ENCODE measurements at regions not wholly inside any gene's neighbourhood (a gene's known extent, or its start where the extent isn't known, plus 50 kb on each side); places are given as distances from the start of the nearest gene placed in this dataset.
"Not testable (repeated sequence)": the region's sequence is repeated elsewhere in the genome, so short reads cannot be mapped to it uniquely, and the experiment has no call there.

DNA sequence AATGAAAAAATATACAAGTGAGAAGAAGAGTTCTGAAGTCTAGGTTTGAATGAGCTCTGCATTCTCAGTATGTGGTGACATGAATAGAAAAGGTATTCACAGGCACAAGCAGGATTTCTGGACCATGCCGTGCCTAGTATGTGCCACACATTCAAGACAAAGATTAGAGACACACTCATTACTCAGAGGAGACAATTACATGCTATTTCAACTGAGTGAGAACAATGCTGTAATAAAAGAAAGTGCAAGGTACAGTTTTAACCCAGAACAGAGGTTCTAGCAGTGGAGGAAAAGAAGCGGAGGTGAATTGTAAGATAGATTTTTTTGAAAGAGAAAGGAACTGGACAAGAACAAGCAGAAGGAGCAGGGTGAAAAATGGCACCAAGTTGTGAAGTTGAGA lies 121.0 kb upstream of the RASGEF1B start:
- Histone ChIP-seq H3K36me3 (no peaks in the 10 kb centered on the region), H3K9me3 (ENCODE audit: low read depth) (no peaks in the 10 kb centered on the region), H3K27ac (no peak overlapping the region), H3K4me3 (no peak overlapping the region), H3K27me3 (no peaks in the 10 kb centered on the region), H3K4me2 (no peak overlapping the region), H3F3A (ENCODE audit: low read depth) (no peaks in the 10 kb centered on the region), H4K20me1 (ENCODE audit: low read depth) (no peaks in the 10 kb centered on the region), H2AFZ (replicated peaks) (no peak overlapping the region), H3K4me1 (no peaks in the 10 kb centered on the region), H3K9ac (no peak overlapping the region), H3K79me2 (ENCODE audit: low read depth) (no peaks in the 10 kb centered on the region)
- Mint-ChIP-seq H3K27ac (no peak overlapping the region), H3K36me3 (no peaks in the 10 kb centered on the region), H3K27me3 (ENCODE audit: insufficient read depth, low read depth) (no peaks in the 10 kb centered on the region), H3K4me1 (peaks cover 8% of the 10 kb centered on the region), H3K9me3 (no peaks in the 10 kb centered on the region), H3K4me3 (no peak overlapping the region)
- TF ChIP-seq EZH2 (IDR thresholded peaks at IDR 0.05) (no peak), EZH2phosphoT487 (IDR thresholded peaks at IDR 0.05) (no peak)
- TF ChIP-seq, protein P1, sequence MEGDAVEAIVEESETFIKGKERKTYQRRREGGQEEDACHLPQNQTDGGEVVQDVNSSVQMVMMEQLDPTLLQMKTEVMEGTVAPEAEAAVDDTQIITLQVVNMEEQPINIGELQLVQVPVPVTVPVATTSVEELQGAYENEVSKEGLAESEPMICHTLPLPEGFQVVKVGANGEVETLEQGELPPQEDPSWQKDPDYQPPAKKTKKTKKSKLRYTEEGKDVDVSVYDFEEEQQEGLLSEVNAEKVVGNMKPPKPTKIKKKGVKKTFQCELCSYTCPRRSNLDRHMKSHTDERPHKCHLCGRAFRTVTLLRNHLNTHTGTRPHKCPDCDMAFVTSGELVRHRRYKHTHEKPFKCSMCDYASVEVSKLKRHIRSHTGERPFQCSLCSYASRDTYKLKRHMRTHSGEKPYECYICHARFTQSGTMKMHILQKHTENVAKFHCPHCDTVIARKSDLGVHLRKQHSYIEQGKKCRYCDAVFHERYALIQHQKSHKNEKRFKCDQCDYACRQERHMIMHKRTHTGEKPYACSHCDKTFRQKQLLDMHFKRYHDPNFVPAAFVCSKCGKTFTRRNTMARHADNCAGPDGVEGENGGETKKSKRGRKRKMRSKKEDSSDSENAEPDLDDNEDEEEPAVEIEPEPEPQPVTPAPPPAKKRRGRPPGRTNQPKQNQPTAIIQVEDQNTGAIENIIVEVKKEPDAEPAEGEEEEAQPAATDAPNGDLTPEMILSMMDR (IDR thresholded peaks at IDR 0.05) = no peak
- DNase-seq (ENCODE audit: low spot score) = no peak

DNA sequence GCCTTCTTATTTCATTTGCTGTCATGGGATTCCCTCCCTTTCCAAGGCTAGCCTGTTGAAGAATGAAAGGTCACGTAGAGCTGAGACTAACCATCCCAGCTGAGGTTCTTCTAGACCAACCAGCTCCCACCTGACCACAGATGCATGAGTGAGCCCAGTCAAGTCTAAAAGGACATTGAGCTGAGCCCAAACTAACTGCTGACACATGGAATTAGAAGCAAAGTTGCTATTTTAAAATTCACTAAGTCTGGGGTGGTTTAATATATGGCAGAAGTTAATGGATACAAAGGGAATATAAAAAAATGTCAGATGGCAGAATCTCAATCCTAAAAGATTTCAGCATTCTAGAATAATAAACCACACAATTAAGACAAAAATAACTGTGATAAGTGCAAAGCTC lies 118.9 kb upstream of the RASGEF1B start:
- no peak overlapping the region for H3K4me3 Mint-ChIP-seq
- H2AFZ ChIP-seq (replicated peaks) = no peak overlapping the region
- no peak overlapping the region for H3K27ac Mint-ChIP-seq
- H3K79me2 ChIP-seq (ENCODE audit: low read depth) = no peaks in the 10 kb centered on the region
- no peaks in the 10 kb centered on the region for H4K20me1 ChIP-seq (ENCODE audit: low read depth)
- no peaks in the 10 kb centered on the region for H3F3A ChIP-seq (ENCODE audit: low read depth)
- no peak for DNase-seq (ENCODE audit: low spot score)
- H3K9ac ChIP-seq = no peak overlapping the region
- H3K9me3 ChIP-seq (ENCODE audit: low read depth) = no peaks in the 10 kb centered on the region
- H3K27ac ChIP-seq = no peak overlapping the region
- H3K4me3 ChIP-seq = no peak overlapping the region
- peaks cover 2% of the 10 kb centered on the region for H3K27me3 Mint-ChIP-seq (ENCODE audit: insufficient read depth, low read depth)
- no peaks in the 10 kb centered on the region for H3K27me3 ChIP-seq
- peaks cover 8% of the 10 kb centered on the region for H3K4me1 Mint-ChIP-seq
- no peaks in the 10 kb centered on the region for H3K9me3 Mint-ChIP-seq
- no peaks in the 10 kb centered on the region for H3K4me1 ChIP-seq
- TF ChIP-seq, protein P1 (IDR thresholded peaks at IDR 0.05) = no peak
- H3K36me3 Mint-ChIP-seq = no peaks in the 10 kb centered on the region
- no peak overlapping the region for H3K4me2 ChIP-seq
- no peaks in the 10 kb centered on the region for H3K36me3 ChIP-seq

DNA sequence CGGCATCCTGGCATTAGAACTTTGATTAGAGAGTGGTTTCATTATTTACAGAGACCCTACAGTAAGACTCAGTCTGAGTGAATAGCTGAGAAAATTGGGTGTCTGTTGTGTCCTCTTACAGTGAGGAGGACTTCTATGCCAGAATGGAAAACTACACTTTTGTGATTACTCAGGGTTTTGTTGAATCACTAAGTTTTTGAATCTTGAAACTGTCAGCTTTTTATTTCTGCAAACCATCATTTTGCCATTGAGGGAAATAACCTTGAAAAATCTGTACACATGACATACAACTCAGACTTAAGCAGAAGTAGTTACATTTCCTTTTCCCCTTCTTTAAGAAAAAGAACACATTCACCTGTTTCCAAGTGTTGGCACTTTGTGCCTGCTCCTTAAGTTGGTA lies 117.6 kb upstream of the RASGEF1B start:
- Histone ChIP-seq H3K9ac (no peak overlapping the region), H3K79me2 (ENCODE audit: low read depth) (no peaks in the 10 kb centered on the region), H3K4me1 (no peaks in the 10 kb centered on the region), H3F3A (ENCODE audit: low read depth) (no peaks in the 10 kb centered on the region), H3K27ac (no peak overlapping the region), H3K4me3 (no peak overlapping the region), H3K36me3 (no peaks in the 10 kb centered on the region), H3K9me3 (ENCODE audit: low read depth) (no peaks in the 10 kb centered on the region), H3K27me3 (no peaks in the 10 kb centered on the region), H4K20me1 (ENCODE audit: low read depth) (no peaks in the 10 kb centered on the region), H3K4me2 (no peak overlapping the region), H2AFZ (replicated peaks) (no peak overlapping the region)
- DNase-seq (ENCODE audit: low spot score) = no peak
- TF ChIP-seq EZH2 (IDR thresholded peaks at IDR 0.05) = no peak
- no peak for TF ChIP-seq EZH2phosphoT487 (IDR thresholded peaks at IDR 0.05)
- TF ChIP-seq, protein P1 (IDR thresholded peaks at IDR 0.05) = no peak
- Mint-ChIP-seq H3K27ac (no peak overlapping the region), H3K4me3 (no peak overlapping the region), H3K9me3 (no peaks in the 10 kb centered on the region), H3K27me3 (ENCODE audit: insufficient read depth, low read depth) (peaks cover 2% of the 10 kb centered on the region), H3K36me3 (no peaks in the 10 kb centered on the region), H3K4me1 (peaks cover 3% of the 10 kb centered on the region)

DNA sequence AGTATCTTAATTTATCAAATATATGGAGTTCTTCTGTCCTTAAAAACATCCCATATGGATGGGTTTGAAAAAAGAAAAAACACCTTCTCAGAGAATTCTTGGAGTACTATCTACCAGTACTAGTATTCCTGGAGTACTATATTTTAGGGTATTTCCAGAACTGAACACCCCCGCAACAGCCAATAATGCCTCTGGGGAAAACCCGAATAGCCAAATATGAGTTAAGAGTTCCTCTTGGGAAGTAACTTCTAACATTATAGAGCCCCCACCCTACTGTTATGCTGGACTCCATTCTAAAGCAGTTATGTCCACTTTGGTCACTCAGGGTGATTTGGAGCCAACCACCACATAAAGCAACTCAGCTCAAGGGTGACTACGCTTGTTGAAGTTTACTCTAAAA lies 115.0 kb upstream of the RASGEF1B start:
- H3K4me1 Mint-ChIP-seq = no peaks in the 10 kb centered on the region
- TF ChIP-seq EZH2 (IDR thresholded peaks at IDR 0.05) (no peak), EZH2phosphoT487 (IDR thresholded peaks at IDR 0.05) (no peak)
- TF ChIP-seq, protein P1 (IDR thresholded peaks at IDR 0.05) = no peak
- H3K9me3 Mint-ChIP-seq = no peaks in the 10 kb centered on the region
- no peaks in the 10 kb centered on the region for H3K4me1 ChIP-seq
- no peak overlapping the region for H3K9ac ChIP-seq
- H3K9me3 ChIP-seq (ENCODE audit: low read depth) = no peaks in the 10 kb centered on the region
- no peaks in the 10 kb centered on the region for H4K20me1 ChIP-seq (ENCODE audit: low read depth)
- no peak overlapping the region for H3K27ac Mint-ChIP-seq
- H3K27me3 ChIP-seq = no peaks in the 10 kb centered on the region
- no peaks in the 10 kb centered on the region for H3K79me2 ChIP-seq (ENCODE audit: low read depth)
- no peaks in the 10 kb centered on the region for H3F3A ChIP-seq (ENCODE audit: low read depth)
- H3K27ac ChIP-seq = no peak overlapping the region
- H3K27me3 Mint-ChIP-seq (ENCODE audit: insufficient read depth, low read depth) = peaks cover 2% of the 10 kb centered on the region
- H2AFZ ChIP-seq (replicated peaks) = no peak overlapping the region
- H3K4me3 ChIP-seq = no peak overlapping the region
- H3K36me3 ChIP-seq = no peaks in the 10 kb centered on the region
- no peak overlapping the region for H3K4me2 ChIP-seq
- H3K4me3 Mint-ChIP-seq = no peak overlapping the region
- DNase-seq (ENCODE audit: low spot score) = no peak
- no peaks in the 10 kb centered on the region for H3K36me3 Mint-ChIP-seq

DNA sequence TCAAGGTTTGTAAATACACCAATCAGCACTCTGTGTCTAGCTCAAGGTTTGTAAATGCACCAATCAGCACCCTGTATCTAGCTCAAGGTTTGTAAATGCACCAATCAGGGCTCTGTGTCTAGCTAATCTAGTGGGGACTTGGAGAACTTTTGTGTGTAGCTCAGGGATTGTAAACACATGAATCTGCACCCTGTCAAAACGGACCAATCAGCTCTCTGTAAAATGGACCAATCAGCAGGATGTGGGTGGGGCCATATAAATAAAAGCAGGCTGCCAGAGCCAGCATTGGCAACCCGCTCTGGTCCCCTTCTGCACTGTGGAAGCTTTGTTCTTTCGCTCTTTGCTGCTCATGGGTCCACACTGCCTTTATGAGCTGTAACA lies 109.3 kb upstream of the RASGEF1B start:
- not testable (repeated sequence) for H3K27me3 Mint-ChIP-seq (ENCODE audit: insufficient read depth, low read depth); H3K4me3 ChIP-seq; H3K27ac ChIP-seq; H3K27me3 ChIP-seq; DNase-seq (ENCODE audit: low spot score); H3K9me3 ChIP-seq (ENCODE audit: low read depth); H2AFZ ChIP-seq (replicated peaks); H4K20me1 ChIP-seq (ENCODE audit: low read depth); H3K36me3 Mint-ChIP-seq; H3F3A ChIP-seq (ENCODE audit: low read depth); H3K79me2 ChIP-seq (ENCODE audit: low read depth); H3K36me3 ChIP-seq; H3K4me2 ChIP-seq; H3K4me3 Mint-ChIP-seq; H3K9ac ChIP-seq; H3K27ac Mint-ChIP-seq; H3K4me1 ChIP-seq; H3K9me3 Mint-ChIP-seq; H3K4me1 Mint-ChIP-seq

Measured in neural progenitor cell (in vitro differentiated cells).